ENCODE measurements at regions not wholly inside any gene's neighbourhood (a gene's known extent, or its start where the extent isn't known, plus 50 kb on each side); places are given as distances from the start of the nearest gene placed in this dataset.
"Not testable (repeated sequence)": the region's sequence is repeated elsewhere in the genome, so short reads cannot be mapped to it uniquely, and the experiment has no call there.

DNA sequence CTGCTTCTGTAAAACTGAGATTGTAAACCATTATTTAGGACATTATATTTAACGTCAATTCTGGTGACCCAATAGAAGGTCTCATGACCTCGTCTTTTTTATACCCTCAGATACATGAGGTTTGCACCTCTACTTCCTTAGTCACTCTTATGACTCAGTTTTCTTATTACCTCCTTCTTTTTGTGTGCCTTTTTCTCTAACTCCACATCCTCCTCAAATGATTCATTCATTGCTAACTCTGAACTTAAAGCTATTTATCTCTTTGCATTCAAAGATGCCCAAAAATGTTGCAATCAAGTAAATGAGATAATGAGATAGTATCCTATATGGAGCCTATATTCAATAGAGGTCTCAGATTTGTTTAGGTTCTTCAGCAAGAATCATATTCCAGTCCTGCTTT, 121.0 kb upstream of the KYNU start:
- no peak for DNase-seq

DNA sequence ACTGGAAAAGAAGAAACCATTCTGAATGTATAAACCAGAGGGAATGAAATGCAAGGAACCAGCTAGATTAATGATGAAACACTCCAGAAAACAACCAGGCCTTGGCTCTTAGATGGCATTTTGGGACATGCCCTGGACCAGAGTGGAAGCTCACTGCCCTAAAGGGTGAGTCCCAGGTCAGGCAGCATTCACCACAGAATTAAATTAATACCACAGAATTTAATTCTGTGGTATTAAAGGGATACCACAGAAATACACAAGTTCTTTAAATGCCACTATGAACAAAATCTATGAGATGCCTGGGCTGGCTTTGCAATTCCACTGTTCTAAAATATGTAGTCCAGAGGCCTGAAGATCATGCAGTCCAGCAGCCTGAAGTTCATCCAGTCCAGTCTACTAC, 122.3 kb upstream of the KYNU start:
- DNase-seq, result no peak

- DNase-seq, result no peak
These were observed 123.3 kb upstream of the KYNU start for GRCh38 chr2:142754182-142754581.

DNA sequence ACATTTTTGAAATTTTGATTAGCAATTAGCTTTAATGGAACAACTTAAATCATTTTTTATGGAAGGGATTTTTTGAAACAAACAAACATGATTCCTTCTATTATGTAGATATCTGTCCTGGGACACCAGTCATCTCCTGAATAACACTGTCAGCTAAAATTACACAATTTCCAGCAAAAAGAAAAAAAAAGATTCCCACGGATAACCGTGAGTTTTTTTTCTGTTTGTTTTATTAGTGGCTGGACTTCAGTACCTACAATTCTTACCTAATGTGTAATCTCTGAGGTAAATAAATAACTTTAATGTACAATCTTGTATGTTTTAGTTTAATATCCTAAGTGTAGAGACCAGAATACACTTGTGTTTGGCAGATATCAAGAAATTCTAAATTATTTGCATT, 126.6 kb upstream of the KYNU start:
- no peak for DNase-seq

DNA sequence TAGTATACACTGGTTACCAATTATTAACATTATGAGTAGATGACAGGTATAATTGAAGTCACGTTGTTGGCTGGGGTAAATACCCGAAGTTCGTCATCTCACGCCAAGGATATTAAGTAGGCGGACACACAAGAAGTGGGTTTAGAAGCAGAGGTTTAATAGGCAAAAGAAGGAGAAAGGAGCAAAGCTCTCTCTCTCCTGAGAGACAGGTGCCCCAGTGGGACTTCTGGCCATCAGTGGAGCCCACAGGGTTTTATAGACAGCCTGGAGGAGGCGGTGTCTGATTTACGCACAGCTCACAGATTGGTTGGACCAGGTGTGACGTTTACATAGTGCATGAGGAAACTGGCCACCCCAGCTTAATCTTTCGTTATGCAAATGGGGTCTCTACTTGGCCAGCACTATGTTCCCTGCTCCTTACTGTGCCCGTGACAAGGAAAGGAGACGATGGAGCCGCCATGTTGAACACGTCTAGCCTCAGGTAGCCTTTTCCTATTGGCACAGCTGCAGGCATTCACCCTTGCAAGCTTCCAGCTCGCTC, 128.8 kb upstream of the KYNU start:
- DNase-seq, result no peak

- DNase-seq, result no peak
These were observed 131.8 kb upstream of the KYNU start for GRCh38 chr2:142745691-142746090.

DNA sequence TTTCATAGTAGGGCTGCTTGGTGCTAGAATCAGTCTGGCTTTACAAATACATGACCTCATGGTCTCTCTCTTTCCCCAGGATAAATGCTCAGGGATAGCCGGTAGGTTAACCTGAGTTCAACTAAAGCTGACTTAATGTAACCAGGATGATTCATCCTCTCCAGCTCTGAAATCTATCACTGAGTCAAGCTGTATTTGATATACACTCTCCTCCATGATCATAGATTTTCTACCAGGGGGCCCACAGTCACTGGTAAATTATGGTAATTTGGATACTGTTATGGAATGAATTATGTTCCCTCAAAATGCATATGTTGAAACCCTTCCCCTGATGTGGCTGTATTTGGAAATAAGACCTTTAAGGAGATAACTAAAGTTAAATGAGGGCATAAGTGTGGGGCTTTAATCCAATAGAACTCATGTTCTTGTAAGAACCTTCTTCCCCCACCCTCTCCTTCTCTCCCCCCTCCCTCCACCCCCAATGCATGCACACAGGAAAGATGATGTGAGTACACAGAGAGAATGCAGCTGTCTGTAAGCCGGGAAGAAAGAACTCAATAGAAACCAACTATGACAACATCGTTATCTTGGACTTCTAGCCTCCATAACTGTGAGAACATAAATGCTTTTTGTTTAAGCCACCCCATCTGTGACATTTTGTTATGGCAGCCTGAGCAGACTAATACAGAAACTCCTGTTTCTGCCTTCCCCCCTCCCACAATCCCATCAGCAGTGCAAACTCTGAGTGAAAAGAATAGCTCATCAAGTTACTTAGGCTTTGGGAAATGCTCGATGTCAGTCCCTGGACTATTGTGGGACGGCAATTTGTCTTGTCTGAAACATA, 134.9 kb upstream of the KYNU start:
- DNase-seq, result no peak

GRCh38 chr2:142741764-142742269, 135.6 kb upstream of the KYNU start:
- DNase-seq, result no peak

- no peak for DNase-seq
These were observed 142.7 kb upstream of the KYNU start for GRCh38 chr2:142734770-142735169.

- no peak for DNase-seq
These were observed 143.2 kb upstream of the KYNU start for GRCh38 chr2:142734231-142734630.

DNA sequence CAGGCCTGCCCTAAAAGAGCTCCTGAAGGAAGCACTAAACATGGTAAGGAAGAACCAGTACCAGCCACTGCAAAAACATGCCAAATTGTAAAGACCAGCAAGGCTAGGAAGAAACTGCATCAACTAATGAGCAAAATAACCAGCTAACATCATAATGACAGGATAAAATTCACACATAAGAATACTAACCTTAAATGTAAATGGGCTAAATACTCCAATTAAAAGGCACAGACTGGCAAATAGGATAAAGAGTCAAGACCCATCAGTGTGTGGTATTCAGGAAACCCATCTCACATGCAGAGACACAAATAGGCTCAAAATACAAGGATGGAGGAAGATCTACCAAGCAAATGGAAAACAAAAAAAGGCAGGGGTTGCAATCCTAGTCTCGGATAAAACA, 147.7 kb upstream of the KYNU start:
- not testable (repeated sequence) for DNase-seq

DNA sequence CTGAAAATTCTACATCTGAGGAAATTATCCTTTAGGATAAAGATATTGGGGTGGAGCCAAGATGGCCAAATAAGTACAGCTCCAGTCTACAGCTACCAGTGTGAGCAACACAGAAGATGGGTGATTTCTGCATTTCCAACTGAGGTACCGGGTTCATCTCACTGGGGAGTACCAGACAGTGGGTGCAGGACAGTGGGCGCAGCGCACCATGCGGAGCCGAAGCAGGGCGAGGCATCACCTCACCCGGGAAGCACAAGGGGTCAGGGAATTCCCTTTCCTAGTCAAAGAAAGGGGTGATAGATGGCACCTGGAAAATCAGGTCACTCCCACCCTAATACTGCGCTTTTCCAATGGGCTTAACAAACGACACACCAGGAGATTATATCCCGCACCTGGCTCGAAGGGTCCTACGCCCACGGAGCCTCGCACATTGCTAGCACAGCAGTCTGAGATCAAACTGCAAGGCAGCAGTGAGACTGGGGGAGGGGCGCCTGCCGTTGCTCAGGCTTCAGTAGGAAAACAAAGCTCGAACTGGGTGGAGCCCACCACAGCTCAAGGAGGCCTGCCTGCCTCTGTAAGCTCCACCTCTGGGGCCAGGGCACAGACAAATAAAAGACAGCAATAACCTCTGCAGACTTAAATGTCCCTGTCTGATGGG, 149.5 kb upstream of the KYNU start:
- not testable (repeated sequence) for DNase-seq

GRCh38 chr2:142725386-142725785, 152.1 kb upstream of the KYNU start:
- DNase-seq, result no peak

DNA sequence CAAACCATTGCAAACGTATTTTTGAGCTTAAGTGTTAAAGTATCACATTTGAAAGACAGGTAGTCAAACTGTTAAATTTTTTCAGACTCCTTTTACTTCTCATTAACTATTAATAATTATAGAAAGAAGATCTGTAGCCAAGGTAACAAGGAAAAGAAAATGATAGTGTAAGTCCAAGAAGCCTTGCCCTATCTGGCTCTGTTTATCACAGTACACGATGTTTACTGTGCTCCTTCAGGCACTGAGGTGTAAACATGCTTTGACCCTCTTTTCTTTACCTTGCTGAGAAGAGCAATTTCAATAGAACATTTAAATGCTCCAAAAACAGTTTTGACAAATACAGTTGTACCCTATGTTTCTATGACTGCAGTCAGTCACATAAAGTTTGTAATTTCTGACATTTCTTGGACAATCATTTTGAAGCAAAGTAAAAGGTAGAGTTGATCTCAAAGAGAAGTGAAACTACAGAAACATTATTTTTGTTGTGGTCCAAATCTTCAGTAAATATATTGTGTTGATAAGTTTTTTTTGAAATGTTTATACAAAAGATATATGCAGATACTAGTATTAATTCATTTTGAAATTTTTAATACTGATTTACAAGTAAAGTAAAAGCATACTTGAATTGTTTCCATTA, 152.6 kb upstream of the KYNU start:
- no peak for DNase-seq

GRCh38 chr2:142724186-142724585, 153.3 kb upstream of the KYNU start:
- DNase-seq, result no peak

DNA sequence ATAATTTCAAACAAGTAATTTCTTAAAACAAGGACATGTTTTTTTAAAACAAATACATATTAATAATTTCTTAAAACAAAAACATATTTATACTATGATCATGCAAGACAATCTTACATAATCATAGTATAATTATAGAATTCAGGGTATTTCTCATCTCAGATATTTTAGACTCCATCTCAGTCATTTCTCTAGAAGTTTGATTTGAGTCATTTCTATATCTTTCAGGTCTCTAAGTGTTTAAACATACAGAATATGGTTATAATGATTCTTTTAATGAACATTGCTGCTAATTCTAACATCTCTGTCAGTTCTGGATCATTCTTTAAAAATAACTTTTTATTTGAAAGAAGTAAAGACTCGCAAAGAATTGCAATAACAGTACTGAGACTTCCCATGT, 154.2 kb upstream of the KYNU start:
- no peak for DNase-seq

DNA sequence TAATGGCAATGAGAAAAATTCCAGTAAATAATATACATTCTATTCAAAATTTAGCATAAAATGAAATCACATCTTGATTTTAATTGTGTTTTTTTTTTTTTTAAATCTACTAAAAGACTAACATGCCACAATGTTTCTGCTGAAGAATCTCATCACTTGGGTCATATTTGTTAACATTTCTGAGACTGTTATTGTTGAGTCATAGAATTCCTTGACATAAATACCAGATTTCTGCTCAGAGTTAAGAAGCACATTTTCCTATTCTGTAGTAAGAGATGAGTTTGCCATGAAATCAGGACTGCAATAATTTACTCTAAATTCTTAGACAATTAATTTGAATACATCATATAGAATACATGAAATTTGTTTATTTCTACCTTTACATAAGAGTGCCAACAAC, 154.9 kb upstream of the KYNU start:
- DNase-seq, result no peak

DNA sequence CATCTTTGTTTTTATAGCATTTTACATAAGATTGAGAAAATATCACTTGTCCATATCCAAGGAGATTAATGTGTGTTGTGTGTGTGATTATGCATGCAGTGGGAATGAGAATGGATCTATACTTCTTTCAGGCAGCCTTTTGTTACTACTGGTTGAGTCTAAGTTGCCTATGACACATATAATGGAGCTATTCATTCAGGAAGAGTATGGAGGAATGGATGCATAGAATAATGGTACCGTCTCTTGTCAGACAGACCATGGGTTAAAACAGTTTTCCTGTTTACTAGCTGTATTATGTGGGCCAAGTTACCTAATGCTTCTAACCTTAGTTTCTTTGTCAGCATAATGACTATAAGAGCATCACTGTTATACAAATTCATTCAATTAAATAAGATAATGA, 155.4 kb upstream of the KYNU start:
- DNase-seq, result no peak

DNA sequence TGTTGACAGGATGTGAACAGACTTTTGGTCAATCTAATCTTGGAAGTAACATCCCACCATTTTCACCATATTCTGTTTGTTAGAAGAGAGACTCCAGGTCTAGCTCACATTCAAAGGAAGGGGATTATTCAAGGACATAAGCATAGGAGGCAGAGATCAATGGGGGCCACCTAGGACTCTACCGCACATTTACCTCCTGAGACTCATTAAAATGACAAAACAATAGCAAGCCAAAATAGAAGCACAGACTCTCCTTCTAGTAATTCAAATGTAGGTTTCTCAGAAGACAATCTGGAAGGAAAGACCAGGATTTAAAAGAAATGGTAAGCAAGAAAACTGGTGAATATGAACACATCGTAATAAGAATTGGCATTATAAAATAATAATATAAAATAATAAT, 156.4 kb upstream of the KYNU start:
- DNase-seq, result no peak

- no peak for DNase-seq
These were observed 158.8 kb upstream of the KYNU start for GRCh38 chr2:142718576-142719155.

DNA sequence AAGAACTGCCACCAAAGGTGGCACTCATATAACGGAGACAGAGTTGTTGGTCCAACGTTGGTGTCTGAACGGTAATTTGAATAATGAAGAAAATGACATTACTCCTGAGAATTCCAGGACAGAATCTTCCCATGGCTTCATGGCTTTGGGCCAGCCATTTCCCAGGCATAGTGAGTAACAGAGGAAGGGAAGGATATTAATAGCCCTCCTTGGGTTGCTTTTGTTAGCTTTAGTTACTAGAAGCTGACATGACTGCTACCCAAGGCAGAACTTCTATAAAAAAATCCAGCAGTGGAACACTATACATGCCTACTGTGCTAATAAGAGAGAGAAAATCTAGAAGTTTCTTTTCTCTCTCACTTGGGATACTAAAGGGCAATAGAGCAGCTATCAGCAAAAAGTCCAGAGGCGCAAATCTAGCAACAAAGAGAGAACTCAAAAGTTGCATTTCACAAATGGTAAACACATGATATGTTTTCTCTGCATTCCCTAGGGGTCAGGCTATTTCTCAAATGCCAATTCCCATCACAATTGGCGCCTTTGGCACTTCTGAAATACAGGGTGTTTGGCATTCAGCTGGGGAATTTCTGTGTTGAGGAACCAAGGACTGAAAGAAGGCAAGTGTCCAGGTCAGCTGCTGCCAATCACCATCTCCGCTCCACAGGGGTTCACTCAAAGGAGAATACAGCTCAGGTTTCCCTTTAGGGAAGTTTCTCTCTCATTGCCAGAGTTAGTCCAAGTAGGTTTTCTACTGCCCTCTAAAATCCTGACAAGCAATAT, 160.8 kb upstream of the KYNU start:
- DNase-seq, result no peak

DNA sequence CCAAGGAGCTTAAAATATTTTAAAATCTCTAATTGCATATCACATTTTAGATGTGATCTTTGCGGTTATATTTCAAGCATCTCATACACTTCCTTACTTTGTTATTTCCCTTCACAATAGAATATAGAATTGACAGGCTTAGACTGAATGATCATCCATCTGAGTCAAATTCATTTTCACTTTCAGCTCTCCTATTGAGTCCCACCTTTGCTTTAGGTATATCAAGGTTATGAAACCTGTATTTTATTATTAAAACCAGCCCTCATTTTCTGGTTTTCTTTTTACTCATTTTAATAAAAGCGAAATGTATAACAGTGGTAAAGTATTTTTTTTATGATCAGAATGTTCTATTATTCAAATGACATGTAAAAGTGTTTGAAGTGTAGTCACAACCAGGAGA, 162.9 kb upstream of the KYNU start:
- DNase-seq, result no peak

- no peak for DNase-seq
These were observed 167.1 kb upstream of the KYNU start for GRCh38 chr2:142710336-142710735.

All from NCI-H774 (cell line).